HL-60 (cell line): ENCODE measurements at regions not wholly inside any gene's neighbourhood (a gene's known extent, or its start where the extent isn't known, plus 50 kb on each side); places are given as distances from the start of the nearest gene placed in this dataset.

ENCODE experiments used
- DNase-seq, 2 experiments: peaks; one replicate each; pipeline ENCODE4 v3.0.0-alpha.2; 2010 to 2020; ENCODE audit warnings: low read depth in 1 of 2, low spot score in 1 of 2
- H3K27ac ChIP-seq: fragments of 250-450 bp; sonication (Bioruptor Pico); replicated peaks from 2 replicates; pipeline ENCODE4 v1.5.1; 2020; ENCODE audit warnings: mild to moderate bottlenecking, moderate library complexity
- H3K27me3 ChIP-seq: fragments of 250-450 bp; sonication (Bioruptor Pico); 2 replicates; pipeline ENCODE4 v1.5.1; 2021; ENCODE audit warnings: mild to moderate bottlenecking, moderate library complexity; ENCODE audit not compliant: insufficient read depth, poor library complexity, severe bottlenecking
- H3K4me3 ChIP-seq: replicated peaks from 2 replicates; pipeline ENCODE4 v1.5.1; 2011; ENCODE audit warnings: mild to moderate bottlenecking, control low read depth, low read length; ENCODE audit not compliant: insufficient read depth
- GABPA ChIP-seq: IDR thresholded peaks from 2 replicates; pipeline ENCODE4 v1.6.1; 2012; ENCODE audit warnings: low read depth
- POLR2AphosphoS5 ChIP-seq: IDR thresholded peaks from 2 replicates; pipeline ENCODE4 v1.6.1; 2012; ENCODE audit warnings: low read depth
- REST ChIP-seq: IDR thresholded peaks from 2 replicates; pipeline ENCODE4 v1.6.1; 2012; ENCODE audit warnings: low read depth; ENCODE audit not compliant: insufficient replicate concordance
- SPI1 ChIP-seq: IDR thresholded peaks from 2 replicates; pipeline ENCODE4 v1.6.1; 2012; ENCODE audit warnings: low read depth, mild to moderate bottlenecking, borderline replicate concordance
- TF ChIP-seq, protein P1 (sequence below): IDR thresholded peaks from one replicate; pipeline ENCODE4 v1.5.1; 2011; ENCODE audit warnings: low read length, control low read depth, inconsistent platforms; ENCODE audit not compliant: insufficient read depth

- no peak for DNase-seq
- Histone ChIP-seq H3K4me3 (no peak overlapping the region), H3K27me3 (peaks cover 3% of the 10 kb centered on the region), H3K27ac (no peak overlapping the region)
- TF ChIP-seq REST: no peak
Measured at GRCh38 chr13:111548301-111548700, 227.9 kb downstream of the TEX29 start.

DNA sequence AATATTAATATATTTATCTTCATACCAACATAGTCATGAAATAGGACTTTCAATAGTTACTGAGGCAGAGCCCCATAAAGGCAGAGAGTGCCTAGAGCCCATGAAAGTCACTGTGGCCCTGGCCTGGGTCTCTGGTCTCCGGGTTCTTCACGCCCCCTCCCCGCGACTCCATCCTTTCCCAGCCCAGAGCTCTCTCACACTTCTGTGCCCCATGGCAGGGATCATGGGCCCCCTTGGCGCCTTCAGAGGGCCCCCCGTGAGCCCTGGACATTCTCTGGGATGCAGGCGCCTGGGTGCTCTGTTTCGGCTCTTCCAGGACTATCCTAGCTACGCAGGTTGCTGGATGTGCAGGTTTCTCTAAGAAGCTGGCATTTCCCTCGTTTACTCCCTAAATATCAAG is 228.4 kb downstream of the TEX29 start:
- TF ChIP-seq, protein P1, sequence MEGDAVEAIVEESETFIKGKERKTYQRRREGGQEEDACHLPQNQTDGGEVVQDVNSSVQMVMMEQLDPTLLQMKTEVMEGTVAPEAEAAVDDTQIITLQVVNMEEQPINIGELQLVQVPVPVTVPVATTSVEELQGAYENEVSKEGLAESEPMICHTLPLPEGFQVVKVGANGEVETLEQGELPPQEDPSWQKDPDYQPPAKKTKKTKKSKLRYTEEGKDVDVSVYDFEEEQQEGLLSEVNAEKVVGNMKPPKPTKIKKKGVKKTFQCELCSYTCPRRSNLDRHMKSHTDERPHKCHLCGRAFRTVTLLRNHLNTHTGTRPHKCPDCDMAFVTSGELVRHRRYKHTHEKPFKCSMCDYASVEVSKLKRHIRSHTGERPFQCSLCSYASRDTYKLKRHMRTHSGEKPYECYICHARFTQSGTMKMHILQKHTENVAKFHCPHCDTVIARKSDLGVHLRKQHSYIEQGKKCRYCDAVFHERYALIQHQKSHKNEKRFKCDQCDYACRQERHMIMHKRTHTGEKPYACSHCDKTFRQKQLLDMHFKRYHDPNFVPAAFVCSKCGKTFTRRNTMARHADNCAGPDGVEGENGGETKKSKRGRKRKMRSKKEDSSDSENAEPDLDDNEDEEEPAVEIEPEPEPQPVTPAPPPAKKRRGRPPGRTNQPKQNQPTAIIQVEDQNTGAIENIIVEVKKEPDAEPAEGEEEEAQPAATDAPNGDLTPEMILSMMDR: no peak
- TF ChIP-seq SPI1 (no peak), REST (no peak), GABPA (no peak), POLR2AphosphoS5 (no peak)
- peaks cover 3% of the 10 kb centered on the region for H3K27me3 ChIP-seq
- no peak for DNase-seq
- H3K4me3 ChIP-seq: no peak overlapping the region
- no peak overlapping the region for H3K27ac ChIP-seq

DNA sequence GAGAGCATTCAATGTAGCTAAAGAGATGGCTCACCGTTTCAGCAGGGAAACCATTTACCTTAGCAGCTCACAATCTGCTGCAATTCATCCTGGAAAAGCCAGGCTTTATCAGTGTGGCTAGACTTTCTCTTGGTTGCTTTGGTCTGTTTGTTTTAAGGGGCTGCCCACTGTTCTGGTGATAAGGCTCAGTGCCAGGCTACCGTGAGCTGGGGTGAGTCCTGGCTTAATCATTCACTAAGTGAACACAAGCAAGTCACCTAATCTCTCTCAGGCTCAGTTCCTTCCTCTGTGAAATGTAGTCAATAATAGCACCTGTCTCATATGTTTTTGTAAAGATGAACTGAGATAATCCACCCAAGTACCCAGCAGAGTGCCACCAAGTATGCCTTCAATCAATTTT is 229.0 kb downstream of the TEX29 start:
- no peak for DNase-seq
- H3K27me3 ChIP-seq: peaks cover 3% of the 10 kb centered on the region
- TF ChIP-seq, protein P1: no peak
- TF ChIP-seq SPI1 (no peak), REST (no peak), GABPA (no peak), POLR2AphosphoS5 (no peak)
- H3K4me3 ChIP-seq: no peak overlapping the region
- no peak overlapping the region for H3K27ac ChIP-seq

DNA sequence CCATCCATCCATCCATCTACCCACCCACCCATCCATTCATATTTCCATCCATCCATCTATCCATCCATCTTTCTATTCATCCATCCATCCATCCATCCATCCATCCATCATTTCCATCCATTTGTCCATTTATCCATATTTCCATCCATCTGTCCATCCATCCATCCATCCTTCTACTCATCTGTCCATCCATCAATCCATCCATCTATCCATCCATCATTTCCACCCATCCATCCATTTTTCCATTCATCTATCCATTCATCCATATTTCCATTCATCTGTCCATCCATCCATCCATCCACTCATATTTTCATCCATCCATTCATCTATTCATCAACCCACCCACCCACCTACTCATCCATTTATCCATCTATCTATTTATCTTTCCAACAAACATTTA is 229.6 kb downstream of the TEX29 start:
- Histone ChIP-seq H3K27me3 (peaks cover 3% of the 10 kb centered on the region), H3K4me3 (no peak overlapping the region), H3K27ac (no peak overlapping the region)
- TF ChIP-seq REST: no peak
- no peak for TF ChIP-seq SPI1
- TF ChIP-seq, protein P1: no peak
- no peak for TF ChIP-seq GABPA
- no peak for TF ChIP-seq POLR2AphosphoS5
- no peak for DNase-seq
